GM21528 (cell line): ENCODE measurements at regions not wholly inside any gene's neighbourhood (a gene's known extent, or its start where the extent isn't known, plus 50 kb on each side); places are given as distances from the start of the nearest gene placed in this dataset.
A peak's percentile ranks its signal among the peaks of the same experiment; 100 is the strongest.
"Not testable (repeated sequence)": the region's sequence is repeated elsewhere in the genome, so short reads cannot be mapped to it uniquely, and the experiment has no call there.

Experiments
- ATAC-seq: cut with Tn5 transposase; IDR thresholded peaks from one replicate; pipeline ENCODE4 v1.9.1; 2021; ENCODE audit warnings: mild to moderate bottlenecking, moderate library complexity; ENCODE audit not compliant: unreplicated experiment, low FRiP score

DNA sequence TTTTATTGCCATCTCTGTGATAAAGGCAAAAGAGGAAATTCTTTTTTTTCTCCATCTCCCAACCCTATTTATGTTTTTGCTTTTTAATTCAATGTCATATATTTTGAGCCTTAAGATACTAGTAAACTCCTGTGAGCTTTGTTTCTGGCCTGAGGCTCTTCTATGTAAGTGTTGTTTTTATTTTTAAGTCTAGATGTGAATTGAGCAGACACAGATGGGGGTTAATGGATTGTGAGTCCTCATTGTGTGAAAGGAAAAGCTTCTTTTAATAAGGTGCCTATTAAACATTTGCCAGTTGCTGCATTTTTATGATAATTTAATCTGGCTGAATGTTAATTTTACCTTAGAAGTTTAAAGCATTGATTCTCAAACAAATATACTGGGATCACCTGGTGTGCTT, 2337.9 kb upstream of the RAG2 start:
- no peak for ATAC-seq

DNA sequence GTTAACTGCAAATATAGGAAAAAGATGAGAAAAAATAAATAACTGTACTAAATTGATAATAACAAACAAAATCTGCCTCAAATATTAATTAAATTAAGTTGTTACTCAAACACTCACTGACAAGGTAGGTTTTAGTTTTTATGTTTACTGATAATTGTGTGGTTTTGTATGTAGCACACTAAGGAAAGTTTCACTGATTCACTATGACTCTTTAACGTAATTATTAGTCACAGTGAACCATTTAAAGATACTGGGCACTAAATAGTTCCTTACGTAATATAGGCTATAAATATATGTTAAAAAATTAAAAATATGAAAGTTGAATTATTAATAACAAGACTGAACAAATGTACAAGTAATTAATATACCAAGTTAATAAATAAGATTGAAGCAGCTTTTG, 2330.0 kb upstream of the RAG2 start:
- no peak for ATAC-seq

DNA sequence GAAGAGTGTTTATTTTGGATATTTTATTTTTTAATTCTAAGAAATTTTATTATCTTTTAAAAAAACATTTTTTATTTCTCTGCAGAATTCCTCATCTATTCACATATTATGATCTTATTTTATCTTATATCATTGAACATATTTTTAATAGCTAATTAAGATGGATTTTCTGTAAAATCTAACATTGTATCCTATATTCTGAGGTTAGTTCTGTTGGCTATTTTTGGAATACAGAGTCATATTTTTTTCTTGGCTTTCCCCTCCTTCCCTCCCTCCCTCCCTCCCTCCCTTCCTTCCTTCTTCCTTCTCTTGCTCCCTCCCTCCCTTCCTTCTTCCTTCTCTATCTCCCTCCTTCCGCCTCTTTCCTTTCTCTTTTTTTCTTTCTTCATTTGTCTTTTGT, 2326.6 kb upstream of the RAG2 start:
- ATAC-seq = no peak

DNA sequence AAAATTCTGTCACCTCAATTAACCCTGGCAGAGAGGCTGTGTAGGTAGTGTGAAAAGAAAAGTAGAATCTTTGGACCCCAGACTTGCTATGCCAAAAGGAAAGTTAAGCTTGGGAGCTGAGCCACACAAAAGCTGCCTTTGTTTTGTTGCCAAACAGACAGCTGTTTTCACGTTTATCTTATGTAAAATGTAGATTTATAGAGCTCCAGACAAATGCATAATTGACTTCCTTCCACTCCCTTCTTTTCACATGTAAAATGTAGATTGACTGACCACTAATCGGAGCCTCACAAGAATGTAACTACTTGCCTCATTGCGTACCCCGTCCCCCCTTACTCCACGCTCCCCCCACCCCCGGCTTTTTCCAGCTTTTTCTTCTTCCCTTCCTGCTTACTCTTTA, 2302.2 kb upstream of the RAG2 start:
- ATAC-seq = no peak

- not testable (repeated sequence) for ATAC-seq
Measured at GRCh38 chr11:38894201-38894600, 2296.2 kb upstream of the RAG2 start.

- ATAC-seq = no peak
Measured at GRCh38 chr11:38884145-38884865, 2286.3 kb upstream of the RAG2 start.

GRCh38 chr11:38867338-38867737, 2269.3 kb upstream of the RAG2 start:
- no peak for ATAC-seq

DNA sequence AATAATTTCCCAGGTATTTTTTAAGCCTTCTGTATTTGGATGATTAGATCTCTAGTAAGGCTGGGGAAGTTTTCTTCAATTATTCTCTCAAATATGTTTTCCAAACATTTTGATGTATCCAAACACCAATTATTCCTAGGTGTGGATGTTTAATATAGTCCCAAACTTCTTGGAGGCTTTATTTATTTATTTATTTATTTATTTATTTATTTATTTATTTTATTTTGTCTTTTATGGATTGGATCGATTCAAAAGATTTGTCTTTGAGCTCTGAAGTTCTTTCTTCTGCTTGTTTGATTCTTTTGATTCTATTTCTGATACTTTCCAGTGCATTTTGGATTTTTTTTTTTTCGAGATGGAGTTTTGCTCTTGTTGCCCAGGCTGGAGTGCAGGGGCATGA, 2267.9 kb upstream of the RAG2 start:
- ATAC-seq = no peak

DNA sequence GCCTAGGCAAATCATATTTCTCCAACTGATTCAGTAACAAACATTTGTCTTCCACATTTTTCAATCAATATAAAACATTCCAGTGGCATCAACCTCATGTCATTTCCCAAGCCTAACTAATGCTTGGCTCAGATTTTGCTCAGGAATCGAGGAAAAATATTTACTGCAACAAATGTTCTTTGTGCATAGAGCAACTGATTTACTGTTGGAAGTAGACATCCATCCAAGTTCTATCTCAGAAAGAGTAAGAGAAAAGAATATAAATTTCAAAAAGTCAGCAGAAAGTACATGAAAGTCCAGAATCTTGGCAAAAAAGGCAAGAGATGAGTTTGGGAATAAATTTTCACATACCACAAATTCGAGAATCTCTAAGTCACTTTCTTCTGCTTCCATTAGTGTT, 2245.0 kb upstream of the RAG2 start:
- ATAC-seq = no peak

DNA sequence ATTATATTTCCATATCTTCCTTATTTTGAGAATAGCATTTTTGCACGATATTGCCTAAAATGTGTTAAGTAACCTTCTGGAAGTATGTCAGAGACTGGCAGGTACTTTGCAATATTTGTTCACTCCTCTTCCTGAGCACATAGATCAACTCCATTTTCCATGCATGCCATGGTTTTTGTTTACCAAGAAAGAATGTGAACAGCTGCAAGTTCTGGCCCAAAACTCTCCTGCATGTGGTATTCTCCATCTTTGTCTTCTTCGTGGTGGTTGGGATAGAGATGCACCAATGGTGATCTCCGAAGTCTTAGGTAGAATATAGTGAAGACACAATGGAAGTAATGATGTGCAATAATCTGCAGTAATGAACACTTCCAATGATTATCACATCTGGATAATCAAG, 2241.0 kb upstream of the RAG2 start:
- ATAC-seq = no peak

DNA sequence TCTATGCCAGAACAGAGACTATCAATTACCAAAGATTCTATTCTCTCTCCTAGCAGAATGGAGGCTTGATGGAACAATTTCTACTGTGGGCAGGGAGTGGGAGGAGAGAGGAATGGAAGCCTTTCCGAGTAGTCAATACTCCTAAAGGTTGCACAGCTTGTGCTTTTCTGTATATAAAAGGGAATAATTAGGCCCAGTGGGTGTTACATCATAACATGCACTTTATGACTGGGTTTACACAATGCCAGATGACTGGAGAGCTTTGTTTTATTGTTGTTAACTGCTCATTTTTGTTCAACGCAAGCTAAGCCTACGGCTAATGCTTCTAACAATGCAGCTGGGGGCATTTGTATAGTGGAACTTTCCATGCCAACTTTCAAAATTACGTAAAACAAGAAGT, 2237.9 kb upstream of the RAG2 start:
- ATAC-seq = no peak

DNA sequence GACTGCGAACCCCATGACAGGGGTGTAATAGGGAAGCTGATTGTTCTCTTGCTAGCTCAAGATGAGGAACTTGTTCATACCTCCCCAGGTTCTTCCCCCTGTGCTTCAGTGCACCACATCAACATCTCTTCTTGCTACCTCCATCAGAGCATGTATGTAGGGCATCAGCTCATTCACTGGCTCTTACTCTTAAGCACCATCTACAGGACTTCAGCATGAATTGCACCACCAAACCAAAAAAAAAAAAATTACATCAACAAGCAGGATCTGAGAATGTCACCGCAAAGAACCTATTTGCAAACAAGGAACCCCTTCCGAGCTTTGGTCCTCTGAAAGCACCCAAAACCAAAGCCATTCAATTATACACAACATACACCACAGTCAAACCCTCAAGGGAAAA, 2226.5 kb upstream of the RAG2 start:
- ATAC-seq = no peak

DNA sequence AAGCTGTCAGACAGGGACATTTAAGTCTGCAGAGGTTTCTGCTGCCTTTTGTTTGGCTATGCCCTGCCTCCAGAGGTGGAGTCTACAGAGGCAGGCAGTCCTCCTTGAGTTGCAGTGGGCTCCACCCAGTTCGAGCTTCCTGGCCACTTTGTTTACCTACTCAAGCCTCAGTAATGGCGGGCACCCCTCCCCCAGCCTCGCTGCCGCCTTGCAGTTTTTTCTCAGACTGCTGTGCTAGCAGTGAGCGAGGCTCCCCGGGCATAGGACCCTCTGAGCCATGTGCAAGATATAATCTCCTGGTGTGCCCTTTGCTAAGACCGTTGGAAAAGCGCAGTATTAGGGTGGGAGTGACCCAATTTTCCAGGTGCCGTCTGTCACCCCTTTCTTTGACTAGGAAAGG, 2223.8 kb upstream of the RAG2 start:
- ATAC-seq = not testable (repeated sequence)

DNA sequence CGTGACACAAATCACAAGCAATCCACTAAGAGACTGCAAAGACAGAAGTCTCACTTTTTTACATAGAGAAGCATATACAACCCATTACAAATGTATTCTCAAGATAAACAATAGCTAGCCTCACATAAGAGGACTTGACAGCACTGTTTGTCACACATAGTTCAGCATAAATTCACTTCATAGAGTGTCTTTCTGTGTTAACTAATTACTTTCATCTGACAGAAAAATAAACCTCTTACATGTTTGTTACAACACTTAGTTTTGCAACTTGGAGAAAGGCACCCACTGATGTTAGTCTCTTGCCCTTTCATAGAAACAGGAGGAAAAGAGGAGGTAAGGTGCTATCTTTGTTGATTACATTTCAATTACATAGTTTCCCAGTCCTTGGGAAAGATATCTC, 2221.9 kb upstream of the RAG2 start:
- no peak for ATAC-seq

DNA sequence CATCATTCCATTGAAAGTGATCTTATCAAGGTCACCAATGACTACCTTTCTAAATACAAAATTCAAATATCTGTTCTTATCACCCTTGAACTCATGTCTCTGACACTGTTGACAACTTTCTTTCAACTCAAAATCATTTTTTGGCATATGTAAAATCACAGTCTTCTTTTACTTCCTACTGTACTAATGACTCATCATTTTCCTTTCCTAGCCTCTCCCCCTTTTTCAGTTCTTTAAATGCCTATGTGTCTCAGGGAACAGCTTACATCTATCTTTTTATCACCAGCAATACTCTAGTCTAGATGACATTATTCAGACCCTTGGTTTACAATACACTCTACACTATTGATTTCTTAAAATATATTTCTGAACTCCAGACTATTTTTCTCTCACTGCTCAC, 2220.7 kb upstream of the RAG2 start:
- no peak for ATAC-seq

- ATAC-seq = no peak
Measured at GRCh38 chr11:38814670-38815069, 2216.6 kb upstream of the RAG2 start.

GRCh38 chr11:38809521-38809920, 2211.5 kb upstream of the RAG2 start:
- no peak for ATAC-seq

DNA sequence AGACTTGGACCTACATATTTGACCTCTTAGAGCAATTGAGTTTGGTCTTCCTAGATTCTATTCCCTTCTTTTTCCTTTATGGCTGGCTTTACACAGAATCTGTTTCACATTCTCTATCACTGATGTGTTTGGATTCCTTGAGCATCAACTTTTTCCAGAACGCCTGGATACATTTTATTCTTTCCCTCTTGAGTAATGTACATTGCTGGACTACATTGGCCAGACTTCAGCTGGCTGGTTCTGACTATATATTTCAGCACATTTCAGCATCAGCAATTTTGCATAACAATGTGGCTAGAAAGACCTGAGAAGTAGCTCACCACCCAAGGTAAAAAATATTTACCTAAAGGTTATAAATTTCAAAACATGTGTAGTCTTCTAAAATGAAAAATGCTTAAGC, 2198.2 kb upstream of the RAG2 start:
- ATAC-seq = no peak

DNA sequence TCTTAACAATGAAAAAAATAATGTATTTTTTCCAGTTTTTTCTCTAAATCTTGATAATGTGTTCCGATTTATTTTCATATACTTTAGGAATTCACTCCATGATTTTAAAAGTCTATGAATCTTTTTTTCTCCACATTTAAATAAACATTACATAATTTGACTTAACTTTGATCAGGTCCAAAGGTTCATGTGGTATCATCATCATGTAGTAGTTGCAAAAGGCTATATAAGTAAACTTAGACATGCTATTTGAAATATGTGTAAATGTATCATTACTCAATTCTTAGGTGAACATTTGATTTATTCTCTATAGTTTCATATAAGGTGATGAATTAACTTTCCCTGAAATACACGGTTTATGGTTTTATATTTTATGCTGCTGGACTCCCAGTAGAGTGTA, 2197.0 kb upstream of the RAG2 start:
- ATAC-seq = no peak

GRCh38 chr11:38791346-38791961, 2193.4 kb upstream of the RAG2 start:
- peak; percentile 73 for ATAC-seq

- ATAC-seq = no peak
Measured at GRCh38 chr11:38788561-38788960, 2190.5 kb upstream of the RAG2 start.

- no peak for ATAC-seq
Measured at GRCh38 chr11:38784164-38784563, 2186.1 kb upstream of the RAG2 start.

DNA sequence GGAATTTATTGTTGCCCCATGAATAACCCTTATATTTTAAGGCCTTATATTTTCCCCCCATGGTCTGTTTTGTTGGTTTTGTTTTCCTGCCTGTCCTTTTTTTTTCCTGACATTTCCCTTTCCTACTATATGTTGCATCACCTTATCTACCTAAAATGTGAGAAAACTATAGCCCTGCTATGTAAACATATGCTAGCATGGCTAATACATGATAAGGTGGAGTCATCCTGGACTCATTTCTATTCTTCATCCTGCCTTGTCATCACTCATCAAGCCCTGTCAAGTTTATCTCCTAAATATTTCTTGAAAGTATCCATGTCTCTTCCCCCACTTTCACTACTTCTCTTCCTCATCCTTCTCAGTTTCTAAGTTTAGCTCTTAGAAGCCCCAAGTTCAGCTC, 2168.8 kb upstream of the RAG2 start:
- no peak for ATAC-seq
